GM12878 (cell line): ENCODE measurements at regions not wholly inside any gene's neighbourhood (a gene's known extent, or its start where the extent isn't known, plus 50 kb on each side); places are given as distances from the start of the nearest gene placed in this dataset.

ENCODE experiments used
- ATF2 ChIP-seq: IDR thresholded peaks from 2 replicates; pipeline ENCODE4 v1.6.1; 2012; ENCODE audit warnings: low read length, inconsistent platforms
- E2F4 ChIP-seq: IDR thresholded peaks from 2 replicates; pipeline ENCODE4 v1.6.1; 2012; ENCODE audit warnings: low read depth, low read length, improper control_type of control experiment
- E4F1 ChIP-seq: fragments of 450-650 bp; IDR thresholded peaks from 2 replicates; pipeline ENCODE4 v1.6.1; 2018; ENCODE audit warnings: borderline replicate concordance, mild to moderate bottlenecking; ENCODE audit not compliant: partially characterized antibody
- EGR1 ChIP-seq, 2 experiments: IDR thresholded peaks; 1 replicate in 1 of 2; 2 replicates in 1 of 2; pipeline ENCODE4 v1.6.1; 2011 to 2012; ENCODE audit warnings: low read depth in 2 of 2, low read length in 2 of 2, borderline replicate concordance in 1 of 2, mild to moderate bottlenecking in 1 of 2, moderate library complexity in 1 of 2
- EP300 ChIP-seq, 2 experiments: fragments of 150-350 bp in 1 of 2; IDR thresholded peaks; 2 replicates each; pipeline ENCODE4 v1.6.1; 2011 to 2012; ENCODE audit warnings: low read depth in 2 of 2, low read length in 2 of 2, borderline replicate concordance in 1 of 2, improper control_type of control experiment in 1 of 2, inconsistent platforms in 1 of 2; ENCODE audit not compliant: control insufficient read depth in 1 of 2
- EZH2 ChIP-seq: IDR thresholded peaks from 2 replicates; pipeline ENCODE4 v1.6.1; 2012; ENCODE audit warnings: low read depth, mild to moderate bottlenecking, control low read depth, inconsistent platforms, low read length, borderline replicate concordance; ENCODE audit not compliant: control insufficient read depth
- KAT2A ChIP-seq: conservative IDR thresholded peaks from 2 replicates; pipeline ENCODE4 v1.6.1; 2011; ENCODE audit warnings: low read depth, low read length; ENCODE audit not compliant: control insufficient read depth
- NFIC ChIP-seq: IDR thresholded peaks from 2 replicates; pipeline ENCODE4 v1.6.1; 2012; ENCODE audit warnings: low read depth, mild to moderate bottlenecking, inconsistent platforms, low read length, moderate library complexity
- NRF1 ChIP-seq: conservative IDR thresholded peaks from 2 replicates; pipeline ENCODE4 v1.6.1; 2011; ENCODE audit warnings: mild to moderate bottlenecking, low read depth, low read length, improper control_type of control experiment
- POLR2A ChIP-seq: IDR thresholded peaks from 2 replicates; pipeline ENCODE4 v1.6.1; 2011; ENCODE audit warnings: low read depth, mild to moderate bottlenecking, low read length
- RCOR1 ChIP-seq: conservative IDR thresholded peaks from 2 replicates; pipeline ENCODE4 v1.6.1; 2012; ENCODE audit warnings: low read depth, low read length, improper control_type of control experiment
- TARDBP ChIP-seq: IDR thresholded peaks from 2 replicates; pipeline ENCODE4 v1.6.1; 2016; ENCODE audit warnings: borderline replicate concordance
- TCF7 ChIP-seq: IDR thresholded peaks from 2 replicates; pipeline ENCODE4 v1.6.1; 2014; ENCODE audit warnings: antibody characterized with exemption, borderline replicate concordance
- ZNF274 ChIP-seq: IDR thresholded peaks from one replicate; pipeline ENCODE4 v1.8.0; 2011; ENCODE audit not compliant: insufficient read length, insufficient read depth

DNA sequence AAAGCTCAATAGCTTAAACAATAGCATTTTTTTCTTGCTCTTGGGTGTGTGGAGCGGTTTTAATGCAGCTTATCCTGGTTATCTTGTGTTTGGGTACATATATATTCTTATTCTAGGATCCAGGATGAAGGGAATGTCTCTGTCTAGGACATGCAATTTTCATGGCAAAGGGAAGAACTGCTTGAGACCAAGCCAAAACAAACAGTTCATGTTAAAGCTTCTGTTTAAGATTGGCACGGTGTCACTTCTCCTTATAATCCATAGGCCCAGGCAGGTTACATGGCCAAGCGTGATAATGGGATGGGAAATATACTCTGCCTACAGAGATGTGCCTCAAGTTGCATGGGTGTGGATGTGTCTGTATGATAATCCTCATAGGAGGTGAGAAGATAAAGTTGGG is 177.1 kb upstream of the PGR start:
- TF ChIP-seq KAT2A (no peak), RCOR1 (no peak), EGR1 (IDR thresholded peaks at IDR 0.05; ENCODE audit: borderline replicate concordance in 1 of 2, low read depth in 2 of 2, low read length in 2 of 2) (no peak), E2F4 (no peak), ATF2 (no peak), POLR2A (no peak), EP300 (IDR thresholded peaks at IDR 0.05; ENCODE audit: borderline replicate concordance in 1 of 2, control insufficient read depth in 1 of 2, low read depth in 2 of 2, low read length in 2 of 2) (no peak), EZH2 (no peak), ZNF274 (no peak), TARDBP (no peak), NRF1 (no peak), TCF7 (no peak), E4F1 (no peak), NFIC (no peak)
